ENCODE measurements at regions not wholly inside any gene's neighbourhood (a gene's known extent, or its start where the extent isn't known, plus 50 kb on each side); places are given as distances from the start of the nearest gene placed in this dataset.

DNA sequence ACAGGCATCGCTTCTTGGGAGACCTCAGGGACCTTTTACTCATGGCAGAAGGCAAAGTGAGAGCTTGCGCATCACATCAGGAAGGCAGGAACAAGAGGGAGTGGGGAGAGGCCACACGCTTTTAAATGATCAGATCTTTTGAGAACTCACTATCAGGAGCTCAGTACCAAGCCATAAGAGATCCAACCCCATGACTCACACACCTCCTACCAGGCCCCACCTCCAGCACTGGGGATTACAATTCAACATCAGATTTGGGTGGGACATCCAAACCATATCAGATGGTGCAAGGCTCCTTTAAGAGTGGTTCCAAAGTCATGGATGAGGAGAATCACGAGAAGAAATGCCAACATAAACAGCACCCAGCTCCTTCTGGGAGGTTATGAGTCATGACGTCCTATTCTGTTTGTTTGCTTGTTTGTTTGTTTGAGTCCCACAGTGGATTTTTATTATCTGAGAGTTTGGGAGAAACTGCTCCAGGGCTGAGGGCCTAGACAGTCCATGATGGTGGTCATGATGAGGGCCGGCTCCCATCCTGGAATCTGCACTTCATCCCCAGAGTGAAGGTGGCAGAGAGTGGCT lies 453.5 kb downstream of the GADD45G start:
- no peaks in the 10 kb centered on the region for H3K27me3 ChIP-seq (ENCODE audit: insufficient read depth, low read depth, low read length)
- no peaks in the 10 kb centered on the region for H3K79me2 ChIP-seq (replicated peaks; ENCODE audit: insufficient read depth, low read length)
- no peak overlapping the region for H2AFZ ChIP-seq (ENCODE audit: low read depth, low read length)
- H3K9me3 ChIP-seq (ENCODE audit: low read length), result no peaks in the 10 kb centered on the region
- no peaks in the 10 kb centered on the region for H3K9me2 ChIP-seq (ENCODE audit: insufficient read depth, low read length)
- H4K20me1 ChIP-seq (ENCODE audit: insufficient read depth), result no peaks in the 10 kb centered on the region
- no peak overlapping the region for H3K9ac ChIP-seq (ENCODE audit: low read length)
- H3K4me3 ChIP-seq (ENCODE audit: low read length), result no peak overlapping the region
- H3K4me2 ChIP-seq (ENCODE audit: low read length), result no peak overlapping the region
- TF ChIP-seq SMC3 (conservative IDR thresholded peaks at IDR 0.05; ENCODE audit: poor library complexity), result no peak
- TF ChIP-seq, protein P1, sequence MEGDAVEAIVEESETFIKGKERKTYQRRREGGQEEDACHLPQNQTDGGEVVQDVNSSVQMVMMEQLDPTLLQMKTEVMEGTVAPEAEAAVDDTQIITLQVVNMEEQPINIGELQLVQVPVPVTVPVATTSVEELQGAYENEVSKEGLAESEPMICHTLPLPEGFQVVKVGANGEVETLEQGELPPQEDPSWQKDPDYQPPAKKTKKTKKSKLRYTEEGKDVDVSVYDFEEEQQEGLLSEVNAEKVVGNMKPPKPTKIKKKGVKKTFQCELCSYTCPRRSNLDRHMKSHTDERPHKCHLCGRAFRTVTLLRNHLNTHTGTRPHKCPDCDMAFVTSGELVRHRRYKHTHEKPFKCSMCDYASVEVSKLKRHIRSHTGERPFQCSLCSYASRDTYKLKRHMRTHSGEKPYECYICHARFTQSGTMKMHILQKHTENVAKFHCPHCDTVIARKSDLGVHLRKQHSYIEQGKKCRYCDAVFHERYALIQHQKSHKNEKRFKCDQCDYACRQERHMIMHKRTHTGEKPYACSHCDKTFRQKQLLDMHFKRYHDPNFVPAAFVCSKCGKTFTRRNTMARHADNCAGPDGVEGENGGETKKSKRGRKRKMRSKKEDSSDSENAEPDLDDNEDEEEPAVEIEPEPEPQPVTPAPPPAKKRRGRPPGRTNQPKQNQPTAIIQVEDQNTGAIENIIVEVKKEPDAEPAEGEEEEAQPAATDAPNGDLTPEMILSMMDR (IDR thresholded peaks at IDR 0.05; ENCODE audit: poor library complexity, severe bottlenecking), result no peak
- TF ChIP-seq MXI1 (conservative IDR thresholded peaks at IDR 0.05; ENCODE audit: poor library complexity, severe bottlenecking), result no peak
- no peak for TF ChIP-seq EP300 (conservative IDR thresholded peaks at IDR 0.05; ENCODE audit: poor library complexity, severe bottlenecking)
- TF ChIP-seq RAD21 (conservative IDR thresholded peaks at IDR 0.05), result no peak
- TF ChIP-seq POLR2AphosphoS5 (IDR thresholded peaks at IDR 0.05), result no peak
- no peak for TF ChIP-seq TAF1 (IDR thresholded peaks at IDR 0.05; ENCODE audit: low read depth)
- TF ChIP-seq, protein P2, sequence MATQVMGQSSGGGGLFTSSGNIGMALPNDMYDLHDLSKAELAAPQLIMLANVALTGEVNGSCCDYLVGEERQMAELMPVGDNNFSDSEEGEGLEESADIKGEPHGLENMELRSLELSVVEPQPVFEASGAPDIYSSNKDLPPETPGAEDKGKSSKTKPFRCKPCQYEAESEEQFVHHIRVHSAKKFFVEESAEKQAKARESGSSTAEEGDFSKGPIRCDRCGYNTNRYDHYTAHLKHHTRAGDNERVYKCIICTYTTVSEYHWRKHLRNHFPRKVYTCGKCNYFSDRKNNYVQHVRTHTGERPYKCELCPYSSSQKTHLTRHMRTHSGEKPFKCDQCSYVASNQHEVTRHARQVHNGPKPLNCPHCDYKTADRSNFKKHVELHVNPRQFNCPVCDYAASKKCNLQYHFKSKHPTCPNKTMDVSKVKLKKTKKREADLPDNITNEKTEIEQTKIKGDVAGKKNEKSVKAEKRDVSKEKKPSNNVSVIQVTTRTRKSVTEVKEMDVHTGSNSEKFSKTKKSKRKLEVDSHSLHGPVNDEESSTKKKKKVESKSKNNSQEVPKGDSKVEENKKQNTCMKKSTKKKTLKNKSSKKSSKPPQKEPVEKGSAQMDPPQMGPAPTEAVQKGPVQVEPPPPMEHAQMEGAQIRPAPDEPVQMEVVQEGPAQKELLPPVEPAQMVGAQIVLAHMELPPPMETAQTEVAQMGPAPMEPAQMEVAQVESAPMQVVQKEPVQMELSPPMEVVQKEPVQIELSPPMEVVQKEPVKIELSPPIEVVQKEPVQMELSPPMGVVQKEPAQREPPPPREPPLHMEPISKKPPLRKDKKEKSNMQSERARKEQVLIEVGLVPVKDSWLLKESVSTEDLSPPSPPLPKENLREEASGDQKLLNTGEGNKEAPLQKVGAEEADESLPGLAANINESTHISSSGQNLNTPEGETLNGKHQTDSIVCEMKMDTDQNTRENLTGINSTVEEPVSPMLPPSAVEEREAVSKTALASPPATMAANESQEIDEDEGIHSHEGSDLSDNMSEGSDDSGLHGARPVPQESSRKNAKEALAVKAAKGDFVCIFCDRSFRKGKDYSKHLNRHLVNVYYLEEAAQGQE (IDR thresholded peaks at IDR 0.05; ENCODE audit: borderline replicate concordance), result no peak
- TF ChIP-seq EZH2 (IDR thresholded peaks at IDR 0.05; ENCODE audit: borderline replicate concordance, insufficient read depth, low read length, poor library complexity, severe bottlenecking), result no peak
- H3K27ac ChIP-seq (ENCODE audit: low read length), result no peak overlapping the region
- H3K36me3 ChIP-seq (ENCODE audit: insufficient read depth, low read length), result no peaks in the 10 kb centered on the region
- H3F3A ChIP-seq (ENCODE audit: insufficient read depth, low read length, poor library complexity, severe bottlenecking), result no peaks in the 10 kb centered on the region

DNA sequence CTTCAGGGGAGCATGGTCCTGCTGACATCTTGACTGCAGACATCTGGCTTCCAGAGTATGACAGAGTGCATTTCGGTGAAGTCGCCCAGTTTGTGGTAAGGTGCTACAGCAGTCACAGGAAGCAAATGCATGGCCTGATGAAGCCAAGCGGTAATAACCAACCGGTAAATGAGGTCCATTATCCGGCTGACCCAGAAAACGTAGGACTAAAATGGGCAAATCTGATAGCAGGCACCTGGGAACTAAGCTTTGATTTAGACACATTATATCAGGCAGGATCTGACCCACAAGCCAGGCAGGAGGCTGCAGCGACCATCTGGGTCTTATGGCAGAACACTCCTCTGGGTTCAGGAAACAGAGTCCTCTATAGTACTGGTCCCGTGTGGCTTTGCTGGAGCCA lies 454.6 kb downstream of the GADD45G start:
- Histone ChIP-seq H3K9me2 (ENCODE audit: insufficient read depth, low read length) (no peaks in the 10 kb centered on the region), H4K20me1 (ENCODE audit: insufficient read depth) (no peaks in the 10 kb centered on the region), H3K9ac (ENCODE audit: low read length) (no peak overlapping the region), H3F3A (ENCODE audit: insufficient read depth, low read length, poor library complexity, severe bottlenecking) (no peaks in the 10 kb centered on the region), H3K4me2 (ENCODE audit: low read length) (no peak overlapping the region), H2AFZ (ENCODE audit: low read depth, low read length) (no peak overlapping the region), H3K27me3 (ENCODE audit: insufficient read depth, low read depth, low read length) (no peaks in the 10 kb centered on the region), H3K9me3 (ENCODE audit: low read length) (no peaks in the 10 kb centered on the region), H3K36me3 (ENCODE audit: insufficient read depth, low read length) (no peaks in the 10 kb centered on the region), H3K4me3 (ENCODE audit: low read length) (no peak overlapping the region), H3K27ac (ENCODE audit: low read length) (no peak overlapping the region), H3K79me2 (replicated peaks; ENCODE audit: insufficient read depth, low read length) (no peaks in the 10 kb centered on the region)
- TF ChIP-seq, protein P1 (IDR thresholded peaks at IDR 0.05; ENCODE audit: poor library complexity, severe bottlenecking), result no peak
- TF ChIP-seq POLR2AphosphoS5 (IDR thresholded peaks at IDR 0.05) (no peak), EZH2 (IDR thresholded peaks at IDR 0.05; ENCODE audit: borderline replicate concordance, insufficient read depth, low read length, poor library complexity, severe bottlenecking) (no peak), TAF1 (IDR thresholded peaks at IDR 0.05; ENCODE audit: low read depth) (no peak), RAD21 (conservative IDR thresholded peaks at IDR 0.05) (no peak), MXI1 (conservative IDR thresholded peaks at IDR 0.05; ENCODE audit: poor library complexity, severe bottlenecking) (no peak), EP300 (conservative IDR thresholded peaks at IDR 0.05; ENCODE audit: poor library complexity, severe bottlenecking) (no peak), SMC3 (conservative IDR thresholded peaks at IDR 0.05; ENCODE audit: poor library complexity) (no peak)
- TF ChIP-seq, protein P2 (IDR thresholded peaks at IDR 0.05; ENCODE audit: borderline replicate concordance), result no peak
